Uterus (tissue), 2 donors: ENCODE measurements at regions not wholly inside any gene's neighbourhood (a gene's known extent, or its start where the extent isn't known, plus 50 kb on each side); places are given as distances from the start of the nearest gene placed in this dataset.

ENCODE experiments used
- POLR2A ChIP-seq, 2 donors: fragments of 450-650 bp; IDR thresholded peaks; one replicate each; pipeline ENCODE4 v1.6.1; 2016; ENCODE audit warnings: antibody characterized with exemption in 2 of 2, mild to moderate bottlenecking in 1 of 2, moderate library complexity in 1 of 2
- TF ChIP-seq, protein P1 (sequence below), 4 experiments: fragments of 200-600 bp in 2 of 4; fragments of 450-650 bp in 2 of 4; sonication (generic) in 2 of 4; IDR thresholded peaks; one replicate each; pipeline ENCODE4 v1.5.1; 2016 to 2019; ENCODE audit warnings: antibody characterized with exemption in 4 of 4, mild to moderate bottlenecking in 2 of 4, moderate library complexity in 1 of 4

DNA sequence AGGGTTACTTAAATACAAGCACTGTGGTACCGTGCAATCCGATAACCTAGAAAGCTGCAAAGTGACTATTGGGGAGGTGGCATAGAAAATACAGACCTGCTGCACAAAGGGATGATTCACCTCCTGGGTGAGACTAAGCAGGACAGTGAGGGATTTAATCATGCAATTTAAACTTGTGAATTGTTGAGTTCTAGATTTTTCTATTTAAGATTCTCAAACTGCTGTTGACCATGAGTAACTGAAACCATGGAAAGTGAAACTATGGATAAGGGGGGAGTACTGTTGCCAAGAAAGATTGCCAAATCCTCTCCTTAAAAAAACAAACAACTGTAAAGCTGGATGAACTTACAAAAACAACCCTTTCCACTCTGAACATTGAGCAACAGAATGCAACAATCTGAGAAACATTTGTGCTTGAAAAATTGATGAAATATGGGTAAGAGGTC lies 61.5 kb upstream of the NUDT12 start:
- TF ChIP-seq, protein P1, sequence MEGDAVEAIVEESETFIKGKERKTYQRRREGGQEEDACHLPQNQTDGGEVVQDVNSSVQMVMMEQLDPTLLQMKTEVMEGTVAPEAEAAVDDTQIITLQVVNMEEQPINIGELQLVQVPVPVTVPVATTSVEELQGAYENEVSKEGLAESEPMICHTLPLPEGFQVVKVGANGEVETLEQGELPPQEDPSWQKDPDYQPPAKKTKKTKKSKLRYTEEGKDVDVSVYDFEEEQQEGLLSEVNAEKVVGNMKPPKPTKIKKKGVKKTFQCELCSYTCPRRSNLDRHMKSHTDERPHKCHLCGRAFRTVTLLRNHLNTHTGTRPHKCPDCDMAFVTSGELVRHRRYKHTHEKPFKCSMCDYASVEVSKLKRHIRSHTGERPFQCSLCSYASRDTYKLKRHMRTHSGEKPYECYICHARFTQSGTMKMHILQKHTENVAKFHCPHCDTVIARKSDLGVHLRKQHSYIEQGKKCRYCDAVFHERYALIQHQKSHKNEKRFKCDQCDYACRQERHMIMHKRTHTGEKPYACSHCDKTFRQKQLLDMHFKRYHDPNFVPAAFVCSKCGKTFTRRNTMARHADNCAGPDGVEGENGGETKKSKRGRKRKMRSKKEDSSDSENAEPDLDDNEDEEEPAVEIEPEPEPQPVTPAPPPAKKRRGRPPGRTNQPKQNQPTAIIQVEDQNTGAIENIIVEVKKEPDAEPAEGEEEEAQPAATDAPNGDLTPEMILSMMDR (IDR thresholded peaks at IDR 0.05): no peak
- no peak for TF ChIP-seq POLR2A (IDR thresholded peaks at IDR 0.05)
